HEK293 (cell line): ENCODE measurements at regions not wholly inside any gene's neighbourhood (a gene's known extent, or its start where the extent isn't known, plus 50 kb on each side); places are given as distances from the start of the nearest gene placed in this dataset.

Source experiments
- KLF1 ChIP-seq: fragments of 450-650 bp; formaldehyde crosslinking; IDR thresholded peaks from 2 replicates; pipeline ENCODE4 v1.5.1; 2016; ENCODE audit warnings: missing biosample characterization, missing genetic modification characterization
- KLF10 ChIP-seq: fragments of 450-650 bp; IDR thresholded peaks from 2 replicates; pipeline ENCODE4 v1.5.1; 2018; ENCODE audit warnings: missing biosample characterization, mild to moderate bottlenecking, missing genetic modification characterization
- KLF7 ChIP-seq: fragments of 450-650 bp; formaldehyde crosslinking; IDR thresholded peaks from 2 replicates; pipeline ENCODE4 v1.5.1; 2016; ENCODE audit warnings: missing biosample characterization, missing genetic modification characterization, borderline replicate concordance
- REPIN1 ChIP-seq: fragments of 450-650 bp; formaldehyde crosslinking; IDR thresholded peaks from 2 replicates; pipeline ENCODE4 v1.5.1; 2017; ENCODE audit warnings: missing biosample characterization, missing genetic modification characterization, low read depth
- YY1 ChIP-seq: fragments of 450-650 bp; formaldehyde crosslinking; IDR thresholded peaks from 2 replicates; pipeline ENCODE4 v1.5.1; 2018; ENCODE audit warnings: missing biosample characterization, missing genetic modification characterization
- ZBTB17 ChIP-seq: fragments of 450-650 bp; formaldehyde crosslinking; IDR thresholded peaks from 2 replicates; pipeline ENCODE4 v1.5.1; 2016; ENCODE audit warnings: missing biosample characterization, missing genetic modification characterization
- ZBTB7A ChIP-seq: fragments of 450-650 bp; formaldehyde crosslinking; IDR thresholded peaks from 2 replicates; pipeline ENCODE4 v1.5.1; 2016; ENCODE audit warnings: low read depth, missing biosample characterization, missing genetic modification characterization
- ZNF138 ChIP-seq: fragments of 450-650 bp; formaldehyde crosslinking; IDR thresholded peaks from 2 replicates; pipeline ENCODE4 v1.5.1; 2016; ENCODE audit warnings: missing biosample characterization, missing genetic modification characterization, borderline replicate concordance
- ZNF548 ChIP-seq: fragments of 450-650 bp; formaldehyde crosslinking; IDR thresholded peaks from 2 replicates; pipeline ENCODE4 v1.5.1; 2016; ENCODE audit warnings: missing biosample characterization, missing genetic modification characterization
- ZNF830 ChIP-seq: fragments of 450-650 bp; IDR thresholded peaks from 2 replicates; pipeline ENCODE4 v1.5.0; 2018; ENCODE audit warnings: missing biosample characterization, missing genetic modification characterization, low read depth, mild to moderate bottlenecking, moderate library complexity
- TF ChIP-seq, protein P1 (sequence below): fragments of 450-650 bp; formaldehyde crosslinking; IDR thresholded peaks from 2 replicates; pipeline ENCODE4 v1.5.1; 2016; ENCODE audit warnings: missing biosample characterization, missing genetic modification characterization
- TF ChIP-seq, protein P2 (sequence below): fragments of 450-650 bp; formaldehyde crosslinking; optimal IDR thresholded peaks from 2 replicates; pipeline ENCODE3; 2016; ENCODE audit warnings: missing biosample characterization, mild to moderate bottlenecking, missing genetic modification characterization

DNA sequence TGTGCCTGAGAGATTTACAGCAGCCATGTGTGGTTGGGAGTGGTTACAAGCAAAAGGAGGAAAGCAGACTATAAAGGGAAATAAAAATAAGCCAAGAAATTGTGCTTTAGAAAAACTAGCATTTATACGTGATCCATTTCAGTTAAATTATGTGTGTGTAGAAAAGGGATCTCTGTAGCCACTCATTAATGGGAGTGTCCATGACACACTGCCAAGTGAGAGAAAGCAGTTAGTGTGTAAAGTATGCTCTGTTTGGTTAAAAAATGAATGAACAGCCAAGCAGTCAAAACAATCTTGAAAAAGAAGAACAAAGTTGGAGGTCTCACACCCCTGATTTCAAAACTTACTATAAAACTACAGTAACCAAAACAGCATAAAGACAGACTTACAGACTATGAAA lies 67.9 kb upstream of the GGTLC1 start:
- TF ChIP-seq, protein P1, sequence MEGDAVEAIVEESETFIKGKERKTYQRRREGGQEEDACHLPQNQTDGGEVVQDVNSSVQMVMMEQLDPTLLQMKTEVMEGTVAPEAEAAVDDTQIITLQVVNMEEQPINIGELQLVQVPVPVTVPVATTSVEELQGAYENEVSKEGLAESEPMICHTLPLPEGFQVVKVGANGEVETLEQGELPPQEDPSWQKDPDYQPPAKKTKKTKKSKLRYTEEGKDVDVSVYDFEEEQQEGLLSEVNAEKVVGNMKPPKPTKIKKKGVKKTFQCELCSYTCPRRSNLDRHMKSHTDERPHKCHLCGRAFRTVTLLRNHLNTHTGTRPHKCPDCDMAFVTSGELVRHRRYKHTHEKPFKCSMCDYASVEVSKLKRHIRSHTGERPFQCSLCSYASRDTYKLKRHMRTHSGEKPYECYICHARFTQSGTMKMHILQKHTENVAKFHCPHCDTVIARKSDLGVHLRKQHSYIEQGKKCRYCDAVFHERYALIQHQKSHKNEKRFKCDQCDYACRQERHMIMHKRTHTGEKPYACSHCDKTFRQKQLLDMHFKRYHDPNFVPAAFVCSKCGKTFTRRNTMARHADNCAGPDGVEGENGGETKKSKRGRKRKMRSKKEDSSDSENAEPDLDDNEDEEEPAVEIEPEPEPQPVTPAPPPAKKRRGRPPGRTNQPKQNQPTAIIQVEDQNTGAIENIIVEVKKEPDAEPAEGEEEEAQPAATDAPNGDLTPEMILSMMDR (tag by site-specific recombination): no peak
- TF ChIP-seq REPIN1: no peak
- TF ChIP-seq ZBTB7A (tag by site-specific recombination): no peak
- TF ChIP-seq ZNF548: no peak
- no peak for TF ChIP-seq KLF1 (tag by site-specific recombination)
- no peak for TF ChIP-seq ZNF830 (tag by site-specific recombination)
- no peak for TF ChIP-seq ZNF138
- no peak for TF ChIP-seq KLF7 (tag by site-specific recombination)
- TF ChIP-seq, protein P2, sequence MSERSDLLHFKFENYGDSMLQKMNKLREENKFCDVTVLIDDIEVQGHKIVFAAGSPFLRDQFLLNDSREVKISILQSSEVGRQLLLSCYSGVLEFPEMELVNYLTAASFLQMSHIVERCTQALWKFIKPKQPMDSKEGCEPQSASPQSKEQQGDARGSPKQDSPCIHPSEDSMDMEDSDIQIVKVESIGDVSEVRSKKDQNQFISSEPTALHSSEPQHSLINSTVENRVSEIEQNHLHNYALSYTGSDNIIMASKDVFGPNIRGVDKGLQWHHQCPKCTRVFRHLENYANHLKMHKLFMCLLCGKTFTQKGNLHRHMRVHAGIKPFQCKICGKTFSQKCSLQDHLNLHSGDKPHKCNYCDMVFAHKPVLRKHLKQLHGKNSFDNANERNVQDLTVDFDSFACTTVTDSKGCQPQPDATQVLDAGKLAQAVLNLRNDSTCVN (tag by site-specific recombination): no peak
- no peak for TF ChIP-seq KLF10 (tag by site-specific recombination)
- TF ChIP-seq ZBTB17 (tag by site-specific recombination): no peak
- TF ChIP-seq YY1 (tag by site-specific recombination): no peak
